ENCODE measurements at regions not wholly inside any gene's neighbourhood (a gene's known extent, or its start where the extent isn't known, plus 50 kb on each side); places are given as distances from the start of the nearest gene placed in this dataset.

DNA sequence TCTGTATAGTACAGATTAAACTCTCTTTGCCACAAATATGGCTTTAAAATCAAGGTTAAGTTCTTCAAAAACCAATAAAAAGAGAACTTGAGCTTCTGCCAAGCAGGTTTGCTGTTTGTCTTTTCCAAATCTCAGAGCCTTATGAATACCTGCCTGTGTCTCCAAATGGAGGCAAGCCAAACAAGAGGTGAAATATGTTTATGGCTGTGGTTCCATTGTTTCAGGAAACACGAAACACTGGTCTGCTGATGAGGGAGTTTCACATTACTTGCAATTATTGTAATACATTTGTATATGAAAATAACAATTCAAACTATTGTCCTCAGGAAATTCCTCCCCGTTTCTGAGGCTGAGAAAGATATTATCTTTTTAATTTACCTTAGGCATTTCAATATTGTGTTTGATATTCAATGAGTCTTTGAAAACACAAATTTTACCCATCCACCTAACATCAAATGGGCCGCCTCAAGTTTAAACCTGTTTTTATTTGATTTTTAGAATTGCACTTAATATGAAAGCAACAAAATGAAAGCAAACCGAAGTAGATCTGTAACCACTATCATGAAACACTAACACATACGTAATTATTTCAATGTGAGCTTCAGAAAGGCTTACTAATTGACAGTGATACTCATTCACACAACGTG, 359.3 kb downstream of the HGF start:
- TF ChIP-seq, protein P1, sequence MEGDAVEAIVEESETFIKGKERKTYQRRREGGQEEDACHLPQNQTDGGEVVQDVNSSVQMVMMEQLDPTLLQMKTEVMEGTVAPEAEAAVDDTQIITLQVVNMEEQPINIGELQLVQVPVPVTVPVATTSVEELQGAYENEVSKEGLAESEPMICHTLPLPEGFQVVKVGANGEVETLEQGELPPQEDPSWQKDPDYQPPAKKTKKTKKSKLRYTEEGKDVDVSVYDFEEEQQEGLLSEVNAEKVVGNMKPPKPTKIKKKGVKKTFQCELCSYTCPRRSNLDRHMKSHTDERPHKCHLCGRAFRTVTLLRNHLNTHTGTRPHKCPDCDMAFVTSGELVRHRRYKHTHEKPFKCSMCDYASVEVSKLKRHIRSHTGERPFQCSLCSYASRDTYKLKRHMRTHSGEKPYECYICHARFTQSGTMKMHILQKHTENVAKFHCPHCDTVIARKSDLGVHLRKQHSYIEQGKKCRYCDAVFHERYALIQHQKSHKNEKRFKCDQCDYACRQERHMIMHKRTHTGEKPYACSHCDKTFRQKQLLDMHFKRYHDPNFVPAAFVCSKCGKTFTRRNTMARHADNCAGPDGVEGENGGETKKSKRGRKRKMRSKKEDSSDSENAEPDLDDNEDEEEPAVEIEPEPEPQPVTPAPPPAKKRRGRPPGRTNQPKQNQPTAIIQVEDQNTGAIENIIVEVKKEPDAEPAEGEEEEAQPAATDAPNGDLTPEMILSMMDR (IDR thresholded peaks at IDR 0.05): no peak
- TF ChIP-seq POLR2A (IDR thresholded peaks at IDR 0.05): no peak

Data from thyroid gland (tissue), 4 donors.